ENCODE measurements at regions not wholly inside any gene's neighbourhood (a gene's known extent, or its start where the extent isn't known, plus 50 kb on each side); places are given as distances from the start of the nearest gene placed in this dataset.

DNA sequence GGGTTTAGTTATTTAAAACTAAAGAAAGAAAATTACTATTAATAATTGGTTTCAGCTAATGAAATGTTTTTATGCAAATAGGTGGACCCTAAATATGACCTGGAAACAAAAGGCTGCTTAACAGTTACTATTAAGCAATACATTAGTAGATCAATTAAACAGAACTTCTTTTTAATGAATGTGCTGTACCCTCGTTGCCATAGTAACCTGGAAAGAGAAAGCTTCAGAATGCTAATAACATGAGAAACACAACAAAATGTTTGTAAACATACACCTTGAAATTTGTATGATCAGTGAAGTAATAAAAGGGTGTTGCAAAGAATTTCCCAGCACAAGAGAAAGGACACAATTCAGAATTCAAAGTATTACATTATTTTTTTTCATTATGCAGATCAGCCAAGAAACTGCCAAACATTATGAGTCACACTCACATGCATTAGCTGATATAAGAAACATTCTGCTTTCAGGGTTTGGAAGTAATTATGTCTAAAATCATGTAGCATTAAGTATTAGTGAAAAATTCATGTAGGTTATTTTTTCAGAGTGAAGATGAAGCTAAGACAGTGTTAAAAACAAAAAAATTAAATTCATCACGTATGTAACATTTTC, 348.3 kb downstream of the ISL1 start:
- H3K36me3 Mint-ChIP-seq, result no peaks in the 10 kb centered on the region
- H3K27ac Mint-ChIP-seq, result no peak overlapping the region
- peaks cover 18% of the 10 kb centered on the region for H3K9me3 Mint-ChIP-seq
- no peak overlapping the region for H3K4me3 Mint-ChIP-seq
- DNase-seq (ENCODE audit: low spot score in 2 of 2, unreplicated experiment in 2 of 2), result no peak
- H3K4me1 Mint-ChIP-seq, result peaks cover 33% of the 10 kb centered on the region
- H3K27me3 Mint-ChIP-seq (ENCODE audit: low read depth), result no peaks in the 10 kb centered on the region
- TF ChIP-seq CTCF (IDR thresholded peaks at IDR 0.05; ENCODE audit: unreplicated experiment), result no peak

- no peak for TF ChIP-seq CTCF (IDR thresholded peaks at IDR 0.05; ENCODE audit: unreplicated experiment)
- H3K4me1 Mint-ChIP-seq, result peaks cover 33% of the 10 kb centered on the region
- H3K27ac Mint-ChIP-seq, result peak overlapping the region; percentile 51
- no peak for DNase-seq (ENCODE audit: low spot score in 2 of 2, unreplicated experiment in 2 of 2)
- H3K4me3 Mint-ChIP-seq, result no peak overlapping the region
- no peaks in the 10 kb centered on the region for H3K36me3 Mint-ChIP-seq
- H3K27me3 Mint-ChIP-seq (ENCODE audit: low read depth), result no peaks in the 10 kb centered on the region
- peaks cover 11% of the 10 kb centered on the region for H3K9me3 Mint-ChIP-seq
These were observed 349.1 kb downstream of the ISL1 start for GRCh38 chr5:51732304-51732703.

DNA sequence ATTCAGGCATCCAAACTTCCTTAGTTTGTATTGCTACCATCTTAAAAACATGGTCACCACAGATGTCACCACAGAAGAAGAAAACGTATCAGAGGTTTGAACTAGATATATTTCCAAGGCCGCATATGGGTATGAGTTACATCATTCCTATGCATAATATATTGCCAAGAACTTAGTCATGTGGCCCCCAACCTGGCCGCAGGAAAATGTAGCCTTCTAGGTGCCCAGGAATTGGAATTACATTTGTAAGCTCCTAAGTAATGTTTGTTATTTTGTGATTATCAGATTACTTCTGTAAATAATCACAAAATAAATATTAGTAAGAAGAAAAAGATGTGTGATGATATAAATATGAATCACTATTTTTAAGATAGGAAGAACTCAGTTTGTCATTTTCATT, 351.4 kb downstream of the ISL1 start:
- DNase-seq (ENCODE audit: low spot score in 2 of 2, unreplicated experiment in 2 of 2), result no peak
- Mint-ChIP-seq H3K4me1 (peaks cover 33% of the 10 kb centered on the region), H3K36me3 (no peaks in the 10 kb centered on the region), H3K4me3 (no peak overlapping the region), H3K27me3 (ENCODE audit: low read depth) (no peaks in the 10 kb centered on the region), H3K27ac (no peak overlapping the region), H3K9me3 (peaks cover 7% of the 10 kb centered on the region)
- no peak for TF ChIP-seq CTCF (IDR thresholded peaks at IDR 0.05; ENCODE audit: unreplicated experiment)

GRCh38 chr5:51746023-51746422, 362.8 kb downstream of the ISL1 start:
- DNase-seq (ENCODE audit: low spot score in 2 of 2, unreplicated experiment in 2 of 2), result no peak
- H3K27ac Mint-ChIP-seq, result no peak overlapping the region
- peaks cover 5% of the 10 kb centered on the region for H3K36me3 Mint-ChIP-seq
- H3K9me3 Mint-ChIP-seq, result peaks cover 23% of the 10 kb centered on the region
- H3K4me1 Mint-ChIP-seq, result no peaks in the 10 kb centered on the region
- no peaks in the 10 kb centered on the region for H3K27me3 Mint-ChIP-seq (ENCODE audit: low read depth)
- H3K4me3 Mint-ChIP-seq, result no peak overlapping the region
- no peak for TF ChIP-seq CTCF (IDR thresholded peaks at IDR 0.05; ENCODE audit: unreplicated experiment)

DNA sequence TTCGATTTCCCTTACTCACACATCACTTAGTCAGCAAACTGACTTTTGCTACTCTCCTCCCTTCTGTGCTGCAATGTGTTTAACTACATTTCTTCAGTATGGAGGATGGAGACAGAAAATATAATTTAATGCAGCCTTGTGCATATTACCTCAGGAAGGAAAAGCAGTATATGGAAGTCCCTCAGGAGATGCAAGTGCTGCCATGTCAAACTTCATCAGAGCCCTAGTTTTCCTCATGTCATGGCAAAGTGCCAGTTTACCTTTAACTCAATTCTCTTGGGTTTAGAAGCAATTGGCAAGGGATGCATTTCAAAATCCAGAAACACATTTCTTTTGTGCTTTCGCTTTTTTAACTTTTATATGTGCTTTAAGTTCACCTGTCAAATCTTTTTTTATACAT, 365.4 kb downstream of the ISL1 start:
- no peak for TF ChIP-seq CTCF (IDR thresholded peaks at IDR 0.05; ENCODE audit: unreplicated experiment)
- Mint-ChIP-seq H3K9me3 (peaks cover 17% of the 10 kb centered on the region), H3K27ac (no peak overlapping the region), H3K27me3 (ENCODE audit: low read depth) (no peaks in the 10 kb centered on the region), H3K4me1 (no peaks in the 10 kb centered on the region), H3K36me3 (no peaks in the 10 kb centered on the region), H3K4me3 (no peak overlapping the region)
- DNase-seq (ENCODE audit: low spot score in 2 of 2, unreplicated experiment in 2 of 2), result no peak

Data from mesothelial cell of epicardium (in vitro differentiated cells).